Smooth muscle cell (in vitro differentiated cells): ENCODE measurements at regions not wholly inside any gene's neighbourhood (a gene's known extent, or its start where the extent isn't known, plus 50 kb on each side); places are given as distances from the start of the nearest gene placed in this dataset.

Experiments used
- DNase-seq: peaks from one replicate; lab custom pipeline; 2025; ENCODE audit not compliant: unreplicated experiment; lab: John Stamatoyannopoulos, UW
- H2AFZ ChIP-seq: fragments of 200-600 bp; sonication (generic); 2 replicates; pipeline ENCODE4 v1.6.0; 2016; ENCODE audit warnings: antibody characterized with exemption, low read depth, mild to moderate bottlenecking
- H3F3A ChIP-seq: fragments of 200-600 bp; sonication (generic); 2 replicates; pipeline ENCODE4 v1.6.0; 2017; ENCODE audit warnings: antibody characterized with exemption, low read depth
- H3K27ac ChIP-seq: fragments of 200-600 bp; sonication (generic); 2 replicates; pipeline ENCODE4 v1.5.1; 2016; ENCODE audit warnings: low read depth, mild to moderate bottlenecking
- H3K27me3 ChIP-seq: fragments of 200-600 bp; sonication (generic); 2 replicates; pipeline ENCODE4 v1.6.1; 2016; ENCODE audit warnings: low read depth, mild to moderate bottlenecking
- H3K36me3 ChIP-seq: fragments of 200-600 bp; sonication (generic); 2 replicates; pipeline ENCODE4 v1.5.1; 2016; ENCODE audit warnings: low read depth
- H3K4me1 ChIP-seq: fragments of 200-600 bp; sonication (generic); 2 replicates; pipeline ENCODE4 v1.5.1; 2016; ENCODE audit warnings: low read depth
- H3K4me2 ChIP-seq: fragments of 200-600 bp; sonication (generic); 2 replicates; pipeline ENCODE4 v1.6.0; 2016; ENCODE audit warnings: mild to moderate bottlenecking
- H3K4me3 ChIP-seq: fragments of 200-600 bp; sonication (generic); 2 replicates; pipeline ENCODE4 v1.5.1; 2016; ENCODE audit warnings: mild to moderate bottlenecking
- H3K79me2 ChIP-seq: fragments of 200-600 bp; sonication (generic); 2 replicates; pipeline ENCODE4 v1.6.0; 2016; ENCODE audit warnings: low read depth, mild to moderate bottlenecking
- H3K9ac ChIP-seq: fragments of 200-600 bp; sonication (generic); 2 replicates; pipeline ENCODE4 v1.6.0; 2016; ENCODE audit warnings: low read depth
- H3K9me3 ChIP-seq: fragments of 200-600 bp; sonication (generic); replicated peaks from 2 replicates; pipeline ENCODE4 v1.5.1; 2016; ENCODE audit warnings: low read depth
- H4K20me1 ChIP-seq: fragments of 200-600 bp; sonication (generic); 2 replicates; pipeline ENCODE4 v1.6.0; 2016; ENCODE audit warnings: low read depth
- WGBS: methylation state at CpG from one replicate; pipeline ENCODE4 v1.1.7; 2016; ENCODE audit warnings: low lambda C conversion rate; 5-methylcytosine and 5-hydroxymethylcytosine counted together
- TF ChIP-seq, protein P1 (sequence below): fragments of 200-600 bp; sonication (generic); IDR thresholded peaks from 2 replicates; pipeline ENCODE4 v1.5.1; 2017; ENCODE audit warnings: borderline replicate concordance, mild to moderate bottlenecking, antibody characterized with exemption; ENCODE audit not compliant: insufficient read depth, poor library complexity, severe bottlenecking

DNA sequence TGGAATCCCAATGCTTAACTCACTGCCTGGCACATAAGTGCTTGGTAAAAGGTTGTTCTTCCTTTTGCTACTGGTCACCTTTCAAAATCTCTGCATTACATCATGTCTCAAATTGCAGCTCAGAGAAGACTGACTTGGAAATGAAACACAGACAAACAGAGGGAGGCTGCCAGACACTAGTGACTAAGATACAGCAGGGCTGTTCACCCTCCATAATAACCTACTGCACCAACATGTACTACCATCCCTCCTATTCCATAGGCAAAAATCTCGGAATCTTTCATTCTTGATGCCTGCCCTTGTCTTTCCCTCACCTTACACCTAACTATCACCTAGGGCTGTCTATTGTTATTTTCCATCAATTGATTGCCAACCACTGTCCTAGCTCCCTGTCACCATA lies 502.3 kb upstream of the ADAMTS9 start:
- Histone ChIP-seq H3K27me3 (no peaks in the 10 kb centered on the region), H3K9me3 (no peaks in the 10 kb centered on the region), H3K79me2 (no peaks in the 10 kb centered on the region), H3K27ac (no peak overlapping the region), H3K9ac (no peak overlapping the region), H3F3A (no peaks in the 10 kb centered on the region), H3K36me3 (no peaks in the 10 kb centered on the region), H3K4me3 (no peak overlapping the region), H2AFZ (no peak overlapping the region), H3K4me1 (no peaks in the 10 kb centered on the region), H4K20me1 (no peaks in the 10 kb centered on the region), H3K4me2 (no peak overlapping the region)
- WGBS: 100% methylated on average over 1 of the region's 1 CpG
- TF ChIP-seq, protein P1, sequence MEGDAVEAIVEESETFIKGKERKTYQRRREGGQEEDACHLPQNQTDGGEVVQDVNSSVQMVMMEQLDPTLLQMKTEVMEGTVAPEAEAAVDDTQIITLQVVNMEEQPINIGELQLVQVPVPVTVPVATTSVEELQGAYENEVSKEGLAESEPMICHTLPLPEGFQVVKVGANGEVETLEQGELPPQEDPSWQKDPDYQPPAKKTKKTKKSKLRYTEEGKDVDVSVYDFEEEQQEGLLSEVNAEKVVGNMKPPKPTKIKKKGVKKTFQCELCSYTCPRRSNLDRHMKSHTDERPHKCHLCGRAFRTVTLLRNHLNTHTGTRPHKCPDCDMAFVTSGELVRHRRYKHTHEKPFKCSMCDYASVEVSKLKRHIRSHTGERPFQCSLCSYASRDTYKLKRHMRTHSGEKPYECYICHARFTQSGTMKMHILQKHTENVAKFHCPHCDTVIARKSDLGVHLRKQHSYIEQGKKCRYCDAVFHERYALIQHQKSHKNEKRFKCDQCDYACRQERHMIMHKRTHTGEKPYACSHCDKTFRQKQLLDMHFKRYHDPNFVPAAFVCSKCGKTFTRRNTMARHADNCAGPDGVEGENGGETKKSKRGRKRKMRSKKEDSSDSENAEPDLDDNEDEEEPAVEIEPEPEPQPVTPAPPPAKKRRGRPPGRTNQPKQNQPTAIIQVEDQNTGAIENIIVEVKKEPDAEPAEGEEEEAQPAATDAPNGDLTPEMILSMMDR: no peak
- no peak for DNase-seq

DNA sequence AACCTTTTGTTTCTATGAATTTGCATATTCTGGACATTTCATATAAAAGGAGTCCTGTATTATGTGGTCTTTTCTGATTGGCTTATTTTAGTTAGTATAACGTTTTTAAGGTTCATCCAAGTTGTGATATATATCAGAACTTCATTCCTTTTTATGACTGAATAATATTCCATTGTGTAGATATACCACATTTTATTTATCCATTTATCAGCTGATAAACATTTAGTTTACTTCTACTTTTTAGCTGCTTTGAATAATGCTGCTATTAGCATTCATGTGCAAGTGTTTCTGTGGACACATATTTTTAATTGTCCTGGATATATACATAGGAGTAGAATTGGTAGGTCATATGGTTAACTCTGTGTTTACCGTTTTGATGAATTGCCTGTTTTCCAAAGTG lies 498.5 kb upstream of the ADAMTS9 start:
- Histone ChIP-seq H3K27me3 (no peaks in the 10 kb centered on the region), H3K36me3 (no peaks in the 10 kb centered on the region), H3K9me3 (no peaks in the 10 kb centered on the region), H2AFZ (no peak overlapping the region), H3K4me3 (no peak overlapping the region), H4K20me1 (no peaks in the 10 kb centered on the region), H3F3A (no peaks in the 10 kb centered on the region), H3K27ac (no peak overlapping the region), H3K79me2 (no peaks in the 10 kb centered on the region), H3K4me2 (no peak overlapping the region), H3K9ac (no peak overlapping the region), H3K4me1 (no peaks in the 10 kb centered on the region)
- TF ChIP-seq, protein P1: no peak
- no peak for DNase-seq
- WGBS: 88% methylated on average over 2 of the region's 2 CpGs

DNA sequence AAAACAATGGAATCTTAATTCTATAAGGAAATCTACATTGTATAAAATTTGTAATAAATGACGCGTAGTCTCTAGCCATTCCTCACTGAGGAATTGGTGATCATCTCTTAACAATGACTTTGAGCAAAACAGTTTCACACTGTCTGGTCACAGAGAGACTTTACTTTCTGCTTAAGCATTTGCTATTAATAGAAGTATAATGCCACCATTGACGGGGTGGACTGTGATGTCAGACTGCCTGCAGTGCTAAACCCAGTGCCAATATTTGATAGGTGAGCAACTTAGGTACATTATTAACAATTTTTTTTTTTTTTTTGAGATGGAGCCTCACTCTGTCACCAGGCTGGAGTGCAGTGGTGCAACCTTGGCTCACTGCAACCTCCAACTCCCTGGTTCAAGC lies 494.9 kb upstream of the ADAMTS9 start:
- Histone ChIP-seq H3K79me2 (no peaks in the 10 kb centered on the region), H2AFZ (no peak overlapping the region), H3K27me3 (no peaks in the 10 kb centered on the region), H3K36me3 (no peaks in the 10 kb centered on the region), H3K9me3 (no peaks in the 10 kb centered on the region), H4K20me1 (no peaks in the 10 kb centered on the region), H3K4me3 (no peak overlapping the region), H3K4me2 (no peak overlapping the region), H3K27ac (no peak overlapping the region), H3K9ac (no peak overlapping the region), H3K4me1 (no peaks in the 10 kb centered on the region), H3F3A (no peaks in the 10 kb centered on the region)
- WGBS: 53% methylated on average over 3 of the region's 3 CpGs
- TF ChIP-seq, protein P1: no peak
- DNase-seq: no peak

DNA sequence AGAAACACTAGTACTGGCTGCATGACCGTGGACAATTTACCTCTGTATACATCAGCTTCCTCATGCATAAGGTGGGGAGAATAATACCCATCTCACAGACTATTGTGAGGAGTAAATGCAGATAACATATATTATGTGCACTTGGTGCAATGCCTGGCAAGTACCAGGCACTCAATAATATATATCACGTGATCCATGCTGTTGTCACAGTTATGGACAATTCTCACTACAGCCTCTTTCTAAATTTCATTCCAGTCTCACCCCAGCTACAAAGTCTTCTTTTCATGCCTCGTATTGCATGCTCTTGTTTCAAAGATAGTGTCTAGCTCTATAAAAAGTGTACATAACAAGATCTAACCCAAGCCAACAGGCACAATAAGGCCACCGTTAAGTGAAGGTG lies 494.3 kb upstream of the ADAMTS9 start:
- H2AFZ ChIP-seq: no peak overlapping the region
- no peaks in the 10 kb centered on the region for H3K9me3 ChIP-seq
- H3K79me2 ChIP-seq: no peaks in the 10 kb centered on the region
- H3K4me2 ChIP-seq: no peak overlapping the region
- 92% methylated on average over 4 of the region's 4 CpGs for WGBS
- TF ChIP-seq, protein P1: no peak
- no peak overlapping the region for H3K27ac ChIP-seq
- no peak for DNase-seq
- no peaks in the 10 kb centered on the region for H3F3A ChIP-seq
- no peak overlapping the region for H3K4me3 ChIP-seq
- no peaks in the 10 kb centered on the region for H3K27me3 ChIP-seq
- H3K36me3 ChIP-seq: no peaks in the 10 kb centered on the region
- H4K20me1 ChIP-seq: no peaks in the 10 kb centered on the region
- no peaks in the 10 kb centered on the region for H3K4me1 ChIP-seq
- H3K9ac ChIP-seq: no peak overlapping the region
